Astrocyte (in vitro differentiated cells and primary cell): ENCODE measurements at regions not wholly inside any gene's neighbourhood (a gene's known extent, or its start where the extent isn't known, plus 50 kb on each side); places are given as distances from the start of the nearest gene placed in this dataset.

Experiments
- EZH2 ChIP-seq: IDR thresholded peaks from 2 replicates; pipeline ENCODE4 v1.6.1; 2012; ENCODE audit warnings: mild to moderate bottlenecking, low read length, inconsistent platforms; ENCODE audit not compliant: insufficient read depth
- TF ChIP-seq, protein P1 (sequence below): IDR thresholded peaks from 2 replicates; pipeline ENCODE4 v1.5.1; 2011; ENCODE audit warnings: low read depth, mild to moderate bottlenecking, inconsistent platforms, low read length, moderate library complexity; ENCODE audit not compliant: insufficient read depth

DNA sequence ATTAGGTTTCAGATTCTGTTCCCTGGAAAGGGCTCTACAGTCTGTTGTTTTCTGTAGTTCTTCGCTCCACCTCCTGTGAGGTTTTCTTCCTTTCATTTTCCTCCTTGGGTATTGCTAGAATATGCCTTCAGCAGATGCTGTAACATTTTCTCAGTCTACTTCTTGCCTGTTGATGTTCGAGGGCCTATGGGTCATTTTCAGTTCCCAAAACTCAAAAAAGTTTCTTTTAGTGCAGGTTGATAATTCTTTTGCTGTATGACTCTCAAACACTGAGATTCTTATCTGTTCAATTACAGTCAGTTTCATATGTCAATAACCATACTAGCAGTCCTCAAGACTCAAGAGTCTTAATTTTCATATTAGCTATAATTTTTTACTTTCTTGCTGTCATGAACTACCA lies 268.3 kb downstream of the RFC3 start:
- TF ChIP-seq, protein P1, sequence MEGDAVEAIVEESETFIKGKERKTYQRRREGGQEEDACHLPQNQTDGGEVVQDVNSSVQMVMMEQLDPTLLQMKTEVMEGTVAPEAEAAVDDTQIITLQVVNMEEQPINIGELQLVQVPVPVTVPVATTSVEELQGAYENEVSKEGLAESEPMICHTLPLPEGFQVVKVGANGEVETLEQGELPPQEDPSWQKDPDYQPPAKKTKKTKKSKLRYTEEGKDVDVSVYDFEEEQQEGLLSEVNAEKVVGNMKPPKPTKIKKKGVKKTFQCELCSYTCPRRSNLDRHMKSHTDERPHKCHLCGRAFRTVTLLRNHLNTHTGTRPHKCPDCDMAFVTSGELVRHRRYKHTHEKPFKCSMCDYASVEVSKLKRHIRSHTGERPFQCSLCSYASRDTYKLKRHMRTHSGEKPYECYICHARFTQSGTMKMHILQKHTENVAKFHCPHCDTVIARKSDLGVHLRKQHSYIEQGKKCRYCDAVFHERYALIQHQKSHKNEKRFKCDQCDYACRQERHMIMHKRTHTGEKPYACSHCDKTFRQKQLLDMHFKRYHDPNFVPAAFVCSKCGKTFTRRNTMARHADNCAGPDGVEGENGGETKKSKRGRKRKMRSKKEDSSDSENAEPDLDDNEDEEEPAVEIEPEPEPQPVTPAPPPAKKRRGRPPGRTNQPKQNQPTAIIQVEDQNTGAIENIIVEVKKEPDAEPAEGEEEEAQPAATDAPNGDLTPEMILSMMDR: no peak
- TF ChIP-seq EZH2: no peak
